ENCODE measurements at regions not wholly inside any gene's neighbourhood (a gene's known extent, or its start where the extent isn't known, plus 50 kb on each side); places are given as distances from the start of the nearest gene placed in this dataset.

DNA sequence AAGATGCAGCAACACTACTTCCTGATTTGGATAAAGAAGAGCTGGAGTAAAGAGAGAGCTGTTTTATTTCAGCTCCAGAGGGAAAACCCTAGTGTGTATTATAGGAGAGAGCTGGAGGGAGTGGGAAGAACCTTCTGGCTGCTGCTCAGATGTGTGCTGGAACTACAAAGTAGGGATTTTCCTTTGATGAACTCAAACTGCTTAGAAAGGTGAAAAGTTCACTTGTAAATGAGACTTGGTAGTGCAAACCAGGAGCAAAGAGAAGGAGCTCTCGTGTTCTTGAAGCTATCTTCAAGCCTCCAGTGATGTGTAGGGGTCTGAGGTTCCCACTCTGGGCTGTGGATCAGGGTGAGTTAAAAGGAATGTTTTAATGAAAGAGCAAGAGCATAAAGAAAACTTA, 110.4 kb downstream of the EDEM1 start:
- no peak for TF ChIP-seq CTCF (IDR thresholded peaks at IDR 0.05)
- no peak for TF ChIP-seq POLR2A (IDR thresholded peaks at IDR 0.05)
